GM18519 (cell line): ENCODE measurements at regions not wholly inside any gene's neighbourhood (a gene's known extent, or its start where the extent isn't known, plus 50 kb on each side); places are given as distances from the start of the nearest gene placed in this dataset.

ENCODE experiments used
- ATAC-seq: cut with Tn5 transposase; IDR thresholded peaks from one replicate; pipeline ENCODE4 v1.9.1; 2021; ENCODE audit warnings: mild to moderate bottlenecking, moderate library complexity; ENCODE audit not compliant: unreplicated experiment, low FRiP score

DNA sequence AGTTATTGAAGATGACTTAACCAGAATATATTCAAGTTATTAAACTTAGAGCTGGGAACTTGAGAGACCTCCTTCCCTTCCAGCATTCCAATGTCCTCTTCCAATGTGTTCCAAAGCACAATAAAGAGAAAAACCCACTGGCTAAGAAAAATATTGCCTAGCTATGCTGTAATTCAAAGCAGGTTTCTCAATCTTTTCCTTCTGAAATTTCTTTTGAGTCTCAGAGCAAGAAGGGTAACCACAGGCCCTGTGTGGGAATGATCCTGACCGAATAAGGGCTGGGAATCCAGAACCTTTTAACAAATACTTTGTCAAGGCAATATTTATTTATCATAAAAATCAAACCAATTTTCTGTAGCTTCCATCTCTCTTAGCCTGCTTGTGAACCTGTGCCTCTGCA, 150.7 kb upstream of the SFRP2 start:
- ATAC-seq, result no peak

DNA sequence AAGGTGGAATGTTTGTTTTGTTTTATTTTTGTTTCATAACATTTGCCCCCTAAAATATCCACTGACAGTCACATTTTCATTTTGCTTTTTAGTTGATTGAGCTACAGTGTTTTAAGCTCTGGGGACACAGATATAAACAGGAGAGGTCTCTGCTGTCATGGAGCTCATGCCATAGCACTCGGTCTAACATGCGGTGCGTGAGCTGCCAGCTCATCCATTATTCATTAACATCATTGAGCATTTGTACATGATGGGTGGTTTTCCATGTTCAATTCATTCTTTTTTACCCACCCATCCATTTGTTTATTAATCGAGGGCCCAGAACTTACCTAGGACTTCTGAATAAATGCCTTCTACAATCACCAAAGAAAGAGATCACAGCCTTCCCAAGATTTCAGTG, 150.1 kb upstream of the SFRP2 start:
- no peak for ATAC-seq

DNA sequence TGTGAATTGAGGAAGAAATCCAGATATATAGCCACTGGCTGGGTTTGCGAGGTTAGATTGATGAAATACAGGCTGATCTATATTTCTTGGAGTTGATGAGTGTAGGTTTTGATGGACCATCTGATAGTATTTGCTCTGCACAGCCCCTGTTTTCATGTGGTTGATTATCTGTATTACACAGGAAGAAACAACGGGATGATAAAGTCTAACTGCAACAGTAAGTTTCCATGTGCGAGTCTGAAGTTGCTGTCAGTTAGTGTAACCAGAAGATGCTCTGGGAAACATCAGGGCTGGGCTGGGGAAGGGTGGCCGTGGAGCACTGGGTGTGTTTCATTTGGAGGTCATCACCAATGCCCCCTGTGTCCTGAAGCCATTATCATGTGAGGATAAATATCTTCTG, 148.4 kb upstream of the SFRP2 start:
- no peak for ATAC-seq

- ATAC-seq, result no peak
These were observed 147.2 kb upstream of the SFRP2 start for GRCh38 chr4:153936121-153936520.

- ATAC-seq, result no peak
These were observed 145.8 kb upstream of the SFRP2 start for GRCh38 chr4:153934688-153935017.

DNA sequence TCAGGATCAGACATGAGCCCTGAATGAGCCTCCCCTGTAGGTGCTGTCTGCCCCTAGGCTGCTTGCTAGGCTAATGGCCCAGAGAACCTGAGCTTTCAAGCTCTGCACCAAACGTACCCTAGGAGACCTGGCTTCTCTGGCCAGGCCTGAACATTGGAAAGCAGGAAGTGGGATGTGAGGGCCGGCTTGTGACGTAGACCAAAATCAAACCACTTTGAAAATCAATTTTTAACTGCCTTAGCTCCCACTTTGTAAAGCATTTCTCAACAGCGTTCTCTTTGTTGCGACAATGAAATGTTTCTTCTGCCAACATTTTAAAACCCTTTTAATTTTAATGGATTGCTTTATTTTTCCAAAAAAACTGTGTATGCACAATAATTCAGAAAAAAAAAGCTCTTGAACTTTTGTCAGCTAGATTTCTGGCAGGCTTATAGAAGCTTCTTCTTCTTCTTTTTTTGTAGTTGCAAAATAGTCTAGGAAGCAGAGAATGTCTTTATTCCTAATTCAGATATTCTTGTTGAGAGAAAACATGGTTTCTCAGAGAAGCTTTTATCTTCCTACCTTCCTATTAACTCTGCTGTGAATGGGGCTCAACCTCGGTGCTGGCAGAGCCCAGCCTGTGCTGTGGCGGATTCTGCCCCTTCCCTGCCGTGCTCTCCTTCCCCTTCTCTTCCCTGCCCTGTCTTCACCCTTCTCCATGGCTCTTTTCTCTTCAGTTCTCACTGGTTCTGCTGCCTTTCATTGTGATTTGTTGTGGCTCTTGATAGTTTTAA, 145.2 kb upstream of the SFRP2 start:
- no peak for ATAC-seq

GRCh38 chr4:153931804-153932203, 142.9 kb upstream of the SFRP2 start:
- no peak for ATAC-seq

GRCh38 chr4:153929675-153930074, 140.8 kb upstream of the SFRP2 start:
- ATAC-seq, result no peak

DNA sequence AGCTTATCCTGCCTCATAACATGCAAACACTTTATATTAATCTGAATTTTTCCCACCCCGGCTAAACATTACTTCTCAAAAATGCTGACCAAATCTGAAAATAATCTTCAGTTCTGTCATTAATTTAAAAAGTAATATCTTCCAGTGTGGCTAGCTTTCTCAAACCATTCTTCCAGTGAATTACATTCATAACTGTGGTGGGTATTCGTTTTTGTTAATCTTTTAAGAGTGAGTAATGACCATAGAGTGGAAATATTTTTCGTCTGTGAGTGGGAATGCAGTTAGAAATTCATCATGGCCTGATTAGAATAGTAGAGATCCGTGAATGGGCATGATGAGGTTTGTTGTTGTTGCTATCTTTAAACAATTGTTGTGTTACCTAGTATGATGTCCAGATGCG, 138.6 kb upstream of the SFRP2 start:
- ATAC-seq, result no peak

- ATAC-seq, result no peak
These were observed 133.3 kb upstream of the SFRP2 start for GRCh38 chr4:153922148-153922547.

GRCh38 chr4:153919667-153920066, 130.8 kb upstream of the SFRP2 start:
- no peak for ATAC-seq

DNA sequence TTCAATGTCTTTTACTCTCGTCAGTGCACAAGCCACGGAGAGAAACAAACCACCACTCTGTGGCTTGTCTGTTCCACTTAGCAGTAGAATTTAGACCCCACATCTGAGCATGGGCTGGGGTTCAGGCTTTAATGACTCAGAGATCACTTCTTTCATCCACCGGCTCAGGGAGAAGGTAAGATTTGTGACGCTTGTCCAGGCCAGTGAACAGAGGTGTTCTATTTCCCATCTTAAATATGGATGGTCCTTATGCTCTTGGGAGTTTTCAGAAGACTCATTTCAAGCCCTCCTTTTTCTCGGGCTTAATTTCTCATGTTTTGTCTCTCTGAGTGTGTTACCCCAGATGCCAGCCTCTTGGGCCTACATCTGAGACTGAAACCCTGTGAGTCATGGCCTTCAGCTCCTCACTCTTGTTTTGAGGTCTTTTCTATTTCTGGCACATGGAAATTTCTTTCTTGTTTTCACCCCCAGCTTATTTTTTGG, 127.4 kb upstream of the SFRP2 start:
- peak; percentile 96 for ATAC-seq

GRCh38 chr4:153912301-153912700, 123.4 kb upstream of the SFRP2 start:
- no peak for ATAC-seq

DNA sequence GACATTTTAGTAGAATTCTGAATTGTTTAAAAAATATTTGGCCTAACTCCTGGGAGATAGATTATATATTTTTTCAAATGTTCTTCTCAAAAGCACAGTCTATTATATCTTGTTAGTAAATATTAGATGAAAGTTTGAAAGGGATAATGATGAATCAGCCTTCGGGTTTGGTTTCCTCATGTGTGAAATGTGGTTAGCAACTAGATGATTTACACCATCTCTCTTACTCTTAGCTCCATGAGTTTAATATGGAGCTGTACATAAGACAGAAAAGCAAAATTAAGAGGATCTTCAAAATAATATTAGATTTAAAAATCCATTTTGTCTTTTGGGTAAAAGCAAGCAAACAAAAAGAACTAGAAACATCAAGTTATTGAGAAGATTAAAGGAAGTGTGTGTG, 120.8 kb upstream of the SFRP2 start:
- no peak for ATAC-seq

- no peak for ATAC-seq
These were observed 117.3 kb upstream of the SFRP2 start for GRCh38 chr4:153906231-153906630.

DNA sequence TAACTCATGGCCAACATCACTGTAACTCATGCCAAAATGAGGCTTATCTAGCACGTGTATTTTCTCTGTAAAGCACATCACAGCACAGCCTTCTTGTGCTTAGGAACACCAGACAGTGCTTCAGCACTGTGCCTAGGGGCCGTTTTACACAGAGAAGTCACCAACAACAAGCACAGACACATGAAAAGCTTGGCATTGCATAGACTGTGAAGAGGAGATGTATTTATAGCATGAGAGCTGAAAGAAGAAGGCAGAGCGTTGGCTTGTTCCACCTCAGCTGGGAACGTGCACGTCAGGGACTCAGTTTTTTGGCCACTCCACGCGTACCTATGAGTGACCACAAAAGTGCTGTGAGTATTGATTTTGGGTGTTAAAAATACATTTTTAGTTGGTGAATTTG, 116.3 kb upstream of the SFRP2 start:
- no peak for ATAC-seq

DNA sequence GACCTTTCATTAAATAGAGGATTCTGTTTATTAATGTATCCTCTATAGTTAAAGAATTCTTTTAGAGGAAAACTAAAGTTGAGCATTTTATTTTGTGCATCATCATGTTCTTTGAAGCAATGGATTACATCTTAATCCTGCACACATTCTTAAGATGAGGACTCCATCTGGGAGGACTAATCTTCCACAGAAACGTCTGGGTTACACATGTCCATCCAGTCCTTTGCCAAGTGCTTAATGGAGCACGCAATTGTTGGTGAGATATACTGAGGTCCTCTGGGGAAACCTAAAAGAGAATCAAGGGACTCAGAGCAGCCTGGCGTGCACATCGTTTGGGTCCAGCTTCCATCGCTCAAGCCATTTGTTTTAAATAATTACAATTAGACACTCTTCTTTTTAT, 115.1 kb upstream of the SFRP2 start:
- no peak for ATAC-seq

GRCh38 chr4:153901220-153901619, 112.3 kb upstream of the SFRP2 start:
- ATAC-seq, result no peak

- ATAC-seq, result no peak
These were observed 111.5 kb upstream of the SFRP2 start for GRCh38 chr4:153900426-153900825.

DNA sequence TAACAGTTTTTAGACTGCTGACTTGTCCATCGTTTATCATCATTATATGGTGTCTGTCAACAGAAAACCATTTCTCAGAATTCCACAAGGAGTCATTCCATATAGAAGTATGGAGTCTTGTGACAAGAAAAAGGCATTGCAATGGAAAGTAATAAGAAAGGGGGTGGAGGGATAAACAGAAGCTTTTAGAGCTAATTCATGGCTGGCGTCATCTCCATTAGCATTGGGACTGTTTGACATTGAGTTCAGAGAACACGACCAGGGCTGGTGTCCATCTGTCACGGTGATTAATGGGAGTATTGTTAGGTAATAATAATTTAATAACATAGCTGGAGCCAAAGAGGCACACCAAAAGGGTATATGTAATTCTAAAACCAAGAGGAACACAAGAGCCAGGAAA, 101.9 kb upstream of the SFRP2 start:
- ATAC-seq, result no peak

GRCh38 chr4:153887217-153887616, 98.3 kb upstream of the SFRP2 start:
- no peak for ATAC-seq

- no peak for ATAC-seq
These were observed 95.4 kb upstream of the SFRP2 start for GRCh38 chr4:153884325-153884724.

GRCh38 chr4:153880983-153881382, 92.1 kb upstream of the SFRP2 start:
- no peak for ATAC-seq
